PFSK-1 (cell line): ENCODE measurements at regions not wholly inside any gene's neighbourhood (a gene's known extent, or its start where the extent isn't known, plus 50 kb on each side); places are given as distances from the start of the nearest gene placed in this dataset.

Source experiments
- FOXP2 ChIP-seq: optimal IDR thresholded peaks from 2 replicates; pipeline ENCODE3; 2011; ENCODE audit warnings: borderline replicate concordance, control low read depth, inconsistent platforms; ENCODE audit not compliant: insufficient read depth; ENCODE audit errors: extremely low read length, extremely low read depth
- POLR2AphosphoS5 ChIP-seq: IDR thresholded peaks from 2 replicates; pipeline ENCODE4 v1.6.1; 2012; ENCODE audit warnings: low read depth, mild to moderate bottlenecking, control low read depth, low read length, moderate library complexity
- REST ChIP-seq, 2 experiments: IDR thresholded peaks; 2 replicates each; pipeline versions ENCODE4 v1.6.1 to v1.8.0; 2011 to 2012; ENCODE audit warnings: low read depth in 2 of 2, low read length in 2 of 2, control low read depth in 1 of 2, inconsistent platforms in 1 of 2, mild to moderate bottlenecking in 1 of 2, moderate library complexity in 1 of 2; ENCODE audit not compliant: insufficient read depth in 1 of 2

GRCh38 chr2:176789751-176790150 lies 422.8 kb upstream of the HNRNPA3 start:
- no peak for TF ChIP-seq POLR2AphosphoS5
- no peak for TF ChIP-seq REST (IDR thresholded peaks at IDR 0.05; ENCODE audit: insufficient read depth in 1 of 2, low read depth in 2 of 2, low read length in 2 of 2)
- TF ChIP-seq FOXP2: no peak
